HG03354 (cell line): ENCODE measurements at regions not wholly inside any gene's neighbourhood (a gene's known extent, or its start where the extent isn't known, plus 50 kb on each side); places are given as distances from the start of the nearest gene placed in this dataset.
A peak's percentile ranks its signal among the peaks of the same experiment; 100 is the strongest.

Experiments used
- ATAC-seq: cut with Tn5 transposase; IDR thresholded peaks from one replicate; pipeline ENCODE4 v1.9.1; 2021; ENCODE audit warnings: mild to moderate bottlenecking; ENCODE audit not compliant: unreplicated experiment, poor library complexity, severe bottlenecking

DNA sequence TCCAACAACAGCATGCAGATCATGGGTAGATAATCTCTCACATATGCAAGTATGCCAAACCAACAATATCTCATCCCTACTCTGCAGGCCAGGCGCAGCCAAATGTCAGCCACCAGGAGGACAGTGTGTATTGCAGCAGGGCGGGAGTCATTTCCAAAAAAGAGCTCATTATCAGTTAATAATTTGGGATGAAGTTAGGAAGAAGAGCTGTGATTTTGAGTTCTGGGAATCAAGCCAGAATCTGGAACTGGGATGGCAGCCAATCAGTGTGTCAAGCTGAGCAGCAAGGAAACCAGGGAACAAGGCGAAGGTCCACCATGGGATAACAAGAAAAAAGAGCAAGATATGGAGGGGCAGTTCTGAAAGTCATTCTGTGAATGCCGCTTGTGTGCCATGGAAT lies 88.2 kb upstream of the CAMK2D start:
- no peak for ATAC-seq

DNA sequence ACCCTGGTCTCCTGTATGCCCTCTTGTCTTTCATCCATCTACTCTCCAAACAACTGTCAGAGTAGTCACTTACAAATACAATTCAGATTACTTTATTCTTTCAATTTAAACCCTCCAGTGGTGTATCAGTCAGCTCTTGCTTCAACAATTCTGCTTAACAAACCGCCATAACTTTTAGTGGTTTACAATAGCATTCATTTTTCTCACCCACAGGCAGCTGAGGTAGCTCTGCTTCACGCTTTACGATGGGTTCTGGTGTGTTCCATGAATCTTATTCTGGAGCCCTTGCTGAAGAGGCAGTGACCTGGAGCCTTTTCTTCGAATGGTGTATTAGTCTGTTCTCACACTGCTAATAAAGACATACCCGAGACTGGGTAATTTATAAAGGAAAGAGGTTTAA lies 86.2 kb upstream of the CAMK2D start:
- ATAC-seq, result no peak

- ATAC-seq, result no peak
Observed at GRCh38 chr4:113846433-113846832, 84.9 kb upstream of the CAMK2D start.

DNA sequence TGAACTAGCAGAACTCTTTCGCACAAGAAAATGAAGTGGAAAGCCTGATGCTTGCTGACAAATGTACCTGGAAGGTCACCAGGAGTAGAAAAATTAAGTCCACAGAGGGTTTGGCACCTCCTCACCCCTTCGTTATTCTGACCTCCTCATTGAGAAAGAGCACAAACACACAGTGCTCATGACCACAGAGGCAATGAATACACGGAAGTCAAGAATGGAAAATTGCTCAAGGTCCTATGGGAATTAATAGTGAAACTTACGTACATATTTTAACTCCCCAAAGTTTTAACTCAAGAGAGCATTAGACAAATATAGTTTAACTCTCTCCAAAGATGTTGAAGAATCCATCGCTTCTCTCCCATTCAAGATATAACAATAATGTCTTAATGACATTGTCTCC lies 83.6 kb upstream of the CAMK2D start:
- no peak for ATAC-seq

DNA sequence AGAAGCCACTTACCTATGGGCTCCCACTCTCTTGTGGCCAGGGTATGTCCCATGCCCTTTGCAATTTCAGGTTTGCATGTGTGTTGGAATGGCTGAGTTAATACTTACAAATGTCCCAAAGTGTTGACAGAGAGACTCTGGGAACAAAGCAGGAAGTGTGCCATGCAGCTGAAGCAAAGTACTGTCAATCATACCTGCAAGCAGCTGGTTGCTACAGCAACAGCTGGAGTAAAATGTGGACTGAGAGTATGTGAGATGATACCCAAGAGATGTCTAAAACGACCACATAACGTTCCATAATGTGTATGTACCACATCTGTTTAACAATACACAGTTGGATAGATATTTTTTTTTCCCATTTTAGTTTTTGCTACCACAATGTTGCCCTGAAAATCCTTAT lies 82.8 kb upstream of the CAMK2D start:
- ATAC-seq, result no peak

DNA sequence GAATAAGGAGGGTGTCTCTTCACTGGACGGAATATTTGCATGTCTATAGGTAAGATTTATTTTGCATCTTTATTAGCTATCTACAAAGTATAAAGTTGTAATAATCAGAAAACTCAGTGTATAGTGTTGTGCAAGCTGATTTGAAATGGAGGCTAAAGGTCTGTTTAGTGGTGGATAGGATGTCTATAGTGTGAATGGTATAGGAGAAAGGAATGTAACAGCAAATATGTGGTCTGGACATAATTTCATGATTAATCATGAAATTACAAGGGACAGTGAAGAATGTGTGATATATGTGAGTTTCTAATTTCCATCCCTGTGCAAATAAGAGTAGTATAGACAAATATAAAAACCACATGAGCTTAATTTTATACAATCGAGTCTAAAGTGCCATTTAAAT lies 79.3 kb upstream of the CAMK2D start:
- ATAC-seq, result no peak

DNA sequence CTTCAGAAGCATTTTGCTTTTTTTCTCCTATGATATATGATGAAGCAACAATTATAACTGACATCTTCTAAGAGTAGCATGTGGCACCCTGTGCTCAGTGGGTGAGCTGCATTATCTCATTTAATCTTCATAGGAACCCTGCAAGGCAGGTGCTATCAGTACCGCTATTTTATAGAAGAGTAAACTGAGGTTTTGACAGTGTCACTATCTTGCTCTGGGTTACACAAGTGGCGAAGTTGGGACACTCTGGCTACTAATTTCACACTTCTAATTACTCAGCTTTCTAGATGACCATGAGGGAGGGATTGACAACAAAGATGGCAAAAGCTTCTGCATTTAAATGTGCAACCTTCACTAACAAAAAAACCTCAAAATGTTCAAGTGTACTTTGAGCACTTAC lies 76.9 kb upstream of the CAMK2D start:
- ATAC-seq, result no peak

- ATAC-seq, result peak; percentile 100
Observed at GRCh38 chr4:113837397-113837796, 75.9 kb upstream of the CAMK2D start.

- ATAC-seq, result no peak
Observed at GRCh38 chr4:113835005-113835404, 73.5 kb upstream of the CAMK2D start.

DNA sequence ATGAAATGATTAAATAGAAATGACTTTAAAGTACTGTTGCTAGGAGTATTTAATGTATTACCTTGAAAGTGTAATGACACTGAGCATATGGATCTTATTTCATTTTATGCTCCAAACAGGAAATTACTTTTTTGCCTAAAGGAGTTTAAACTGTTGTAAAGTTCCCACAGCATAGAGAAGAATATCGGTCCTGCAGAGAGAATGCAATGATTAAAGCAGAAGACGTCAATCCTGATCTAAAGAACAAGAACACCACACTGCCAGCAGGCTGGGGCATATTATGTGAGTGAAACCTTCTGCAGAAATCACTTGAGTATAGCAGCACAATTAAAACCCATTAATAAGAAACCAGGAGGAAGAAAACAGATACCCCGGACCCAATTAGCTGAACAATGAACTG lies 72.8 kb upstream of the CAMK2D start:
- ATAC-seq, result no peak

GRCh38 chr4:113832803-113833202 lies 71.3 kb upstream of the CAMK2D start:
- ATAC-seq, result no peak

DNA sequence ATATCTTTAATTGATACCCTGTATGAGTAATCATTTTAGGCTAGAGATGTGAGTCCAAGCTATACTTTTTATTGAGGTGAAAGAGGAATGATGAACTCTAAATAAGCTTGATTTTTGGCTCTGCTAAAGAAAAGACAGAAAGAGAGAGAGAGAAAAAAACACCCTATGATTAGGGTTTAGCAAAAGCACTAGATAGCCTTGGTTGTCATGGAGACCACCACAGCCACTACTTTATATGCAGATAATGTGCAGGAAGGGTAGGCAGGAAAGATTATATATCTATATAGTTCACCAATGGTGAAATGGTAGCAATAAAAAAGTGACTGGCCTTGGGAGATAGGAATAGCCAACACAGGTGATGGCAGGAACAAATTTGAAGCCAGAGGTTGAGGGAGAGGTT lies 69.9 kb upstream of the CAMK2D start:
- no peak for ATAC-seq

GRCh38 chr4:113828702-113829101 lies 67.2 kb upstream of the CAMK2D start:
- ATAC-seq, result no peak

- no peak for ATAC-seq
Observed at GRCh38 chr4:113827285-113827684, 65.7 kb upstream of the CAMK2D start.

GRCh38 chr4:113826421-113826820 lies 64.9 kb upstream of the CAMK2D start:
- ATAC-seq, result no peak

DNA sequence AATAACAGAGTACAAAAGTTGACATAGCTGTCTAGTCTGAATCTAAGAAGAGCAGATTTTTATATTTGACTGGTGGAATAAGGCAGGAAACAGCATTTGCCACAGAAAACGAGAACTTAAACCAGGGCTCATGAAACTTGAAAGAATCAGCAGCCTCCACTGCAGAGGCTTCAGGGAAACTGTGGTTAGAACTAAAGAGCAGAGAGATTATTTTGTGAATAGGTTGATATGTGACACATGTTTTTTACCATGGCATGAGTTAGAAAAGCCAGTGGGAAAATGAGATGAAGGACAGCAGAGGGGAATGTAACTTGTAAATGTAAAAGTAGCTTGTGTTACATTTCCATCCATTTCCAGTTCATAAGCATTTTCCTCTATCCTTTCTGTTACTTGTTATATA lies 63.7 kb upstream of the CAMK2D start:
- peak; percentile 65 for ATAC-seq

DNA sequence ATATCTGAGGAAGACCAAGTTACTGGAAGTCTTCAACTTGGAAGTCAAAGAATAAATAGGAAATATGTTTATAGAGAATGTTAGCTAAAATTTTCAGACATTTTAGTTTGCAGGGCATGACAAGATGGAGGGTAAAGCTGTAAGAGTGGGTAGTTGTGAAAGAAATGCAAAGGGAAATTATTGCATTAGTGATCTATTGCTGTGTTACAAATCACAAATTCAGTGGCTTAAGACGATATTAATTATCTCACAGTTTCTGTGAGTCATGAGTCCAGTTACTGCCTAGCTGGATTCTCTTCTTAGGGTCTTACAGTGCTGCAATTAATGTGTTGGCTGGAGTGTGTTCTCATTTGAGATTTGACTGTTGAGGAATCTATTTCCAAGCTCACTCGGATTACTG lies 62.9 kb upstream of the CAMK2D start:
- ATAC-seq, result no peak

DNA sequence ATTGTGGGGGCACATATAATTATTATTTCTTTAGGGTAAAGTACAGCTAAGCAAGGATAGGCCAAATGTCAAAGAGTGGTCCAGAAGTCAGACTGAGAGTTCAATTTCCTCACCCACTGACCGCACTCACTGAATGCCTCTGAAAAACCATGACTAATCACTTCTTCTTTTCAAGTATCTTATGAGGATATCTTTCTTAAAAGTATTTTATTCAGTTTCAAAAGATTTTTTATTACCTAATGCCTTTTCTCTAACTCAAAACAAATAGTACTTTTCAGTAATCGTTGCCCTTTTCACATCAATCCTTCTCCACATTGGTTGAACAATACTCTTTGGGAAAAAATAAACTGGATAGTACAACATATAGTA lies 61.7 kb upstream of the CAMK2D start:
- peak; percentile 68 for ATAC-seq

GRCh38 chr4:113822555-113823290 lies 61.2 kb upstream of the CAMK2D start:
- ATAC-seq, result peak; percentile 75

DNA sequence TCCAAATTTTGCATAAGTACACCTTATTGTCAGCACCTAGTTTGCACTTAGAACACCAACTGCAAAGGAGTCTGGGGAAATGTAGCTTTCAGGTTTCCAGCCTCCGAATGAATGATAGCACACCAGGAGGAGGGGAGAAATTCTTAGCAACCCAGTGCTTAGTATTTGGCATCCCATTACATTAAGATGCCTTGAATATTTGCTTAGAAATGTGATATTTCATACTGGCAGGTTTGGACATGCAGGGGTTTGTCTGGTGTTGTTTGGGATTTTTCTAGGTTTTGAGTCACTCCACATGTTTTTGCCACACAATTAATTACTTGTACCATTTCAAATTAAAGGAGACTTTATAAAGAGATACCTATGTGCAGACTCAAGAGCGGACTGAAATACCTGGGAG lies 60.3 kb upstream of the CAMK2D start:
- no peak for ATAC-seq

- no peak for ATAC-seq
Observed at GRCh38 chr4:113820108-113820507, 58.6 kb upstream of the CAMK2D start.

DNA sequence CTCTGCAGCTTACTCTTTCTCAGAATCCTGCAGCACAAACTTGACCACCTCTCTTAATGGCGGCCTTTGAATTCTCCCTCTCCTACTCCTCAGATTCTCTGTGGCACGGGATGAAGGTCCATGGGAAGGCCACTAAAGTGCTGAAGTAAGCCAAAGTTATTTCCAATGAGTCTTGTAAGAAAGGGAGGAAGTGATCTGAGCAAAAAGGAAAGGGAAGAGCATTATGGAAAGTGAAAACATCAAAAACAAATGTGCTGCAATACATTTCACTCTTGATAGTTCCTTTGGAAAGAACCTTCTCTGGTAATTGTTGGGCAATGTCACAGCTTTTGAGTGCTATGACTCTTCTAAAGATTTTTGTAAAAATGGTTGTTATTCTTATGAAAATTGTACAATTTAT lies 54.3 kb upstream of the CAMK2D start:
- no peak for ATAC-seq
